Amniotic stem cell (primary cell): ENCODE measurements at regions not wholly inside any gene's neighbourhood (a gene's known extent, or its start where the extent isn't known, plus 50 kb on each side); places are given as distances from the start of the nearest gene placed in this dataset.
"Not testable (repeated sequence)": the region's sequence is repeated elsewhere in the genome, so short reads cannot be mapped to it uniquely, and the experiment has no call there.

Experiments used
- DNase-seq: peaks from one replicate; lab custom pipeline; 2025; lab: John Stamatoyannopoulos, UW

- no peak for DNase-seq
Measured at GRCh38 chr13:89968470-89968869, 1379.0 kb upstream of the MIR17HG start.

GRCh38 chr13:89970353-89970709 lies 1377.2 kb upstream of the MIR17HG start:
- DNase-seq: no peak

GRCh38 chr13:89977203-89977602 lies 1370.3 kb upstream of the MIR17HG start:
- no peak for DNase-seq

- no peak for DNase-seq
Measured at GRCh38 chr13:89980896-89981295, 1366.6 kb upstream of the MIR17HG start.

GRCh38 chr13:89982407-89983095 lies 1364.9 kb upstream of the MIR17HG start:
- no peak for DNase-seq

GRCh38 chr13:89988206-89988605 lies 1359.3 kb upstream of the MIR17HG start:
- no peak for DNase-seq

GRCh38 chr13:90003566-90003965 lies 1343.9 kb upstream of the MIR17HG start:
- no peak for DNase-seq

GRCh38 chr13:90008707-90009149 lies 1338.8 kb upstream of the MIR17HG start:
- DNase-seq: no peak

- no peak for DNase-seq
Measured at GRCh38 chr13:90014038-90014437, 1333.4 kb upstream of the MIR17HG start.

GRCh38 chr13:90015565-90016507 lies 1331.7 kb upstream of the MIR17HG start:
- no peak for DNase-seq

- DNase-seq: no peak
Measured at GRCh38 chr13:90016688-90017087, 1330.8 kb upstream of the MIR17HG start.

GRCh38 chr13:90020536-90021070 lies 1326.9 kb upstream of the MIR17HG start:
- DNase-seq: no peak

GRCh38 chr13:90027409-90027808 lies 1320.1 kb upstream of the MIR17HG start:
- no peak for DNase-seq

- no peak for DNase-seq
Measured at GRCh38 chr13:90032313-90032712, 1315.2 kb upstream of the MIR17HG start.

GRCh38 chr13:90032841-90033493 lies 1314.5 kb upstream of the MIR17HG start:
- DNase-seq: no peak

- DNase-seq: no peak
Measured at GRCh38 chr13:90039516-90039915, 1308.0 kb upstream of the MIR17HG start.

- DNase-seq: no peak
Measured at GRCh38 chr13:90047600-90047999, 1299.9 kb upstream of the MIR17HG start.

- no peak for DNase-seq
Measured at GRCh38 chr13:90049989-90050671, 1297.4 kb upstream of the MIR17HG start.

- no peak for DNase-seq
Measured at GRCh38 chr13:90055121-90055520, 1292.4 kb upstream of the MIR17HG start.

- no peak for DNase-seq
Measured at GRCh38 chr13:90055760-90056159, 1291.7 kb upstream of the MIR17HG start.

GRCh38 chr13:90064226-90064625 lies 1283.3 kb upstream of the MIR17HG start:
- DNase-seq: not testable (repeated sequence)

GRCh38 chr13:90068658-90069057 lies 1278.8 kb upstream of the MIR17HG start:
- no peak for DNase-seq
